H1 (cell line): ENCODE measurements at regions not wholly inside any gene's neighbourhood (a gene's known extent, or its start where the extent isn't known, plus 50 kb on each side); places are given as distances from the start of the nearest gene placed in this dataset.

ENCODE experiments used
- CTCF ChIA-PET: fragments of 300-600 bp; sonication (Branson Sonifier 250); formaldehyde crosslinking; loops from one replicate; lab custom pipeline; 2021; ENCODE audit not compliant: partially characterized antibody; lab: Charles Lee
- POLR2A ChIA-PET: fragments of 300-600 bp; sonication (Branson Sonifier 250); formaldehyde crosslinking; loops from one replicate; lab custom pipeline; 2021; ENCODE audit warnings: inconsistent platforms; ENCODE audit not compliant: partially characterized antibody; lab: Charles Lee
- DNase-seq, 2 experiments: peaks; one replicate each; pipeline versions ENCODE4 v3.0.0 to v3.0.0-alpha.2; 2010 to 2022; ENCODE audit warnings: low spot score in 2 of 2, low read depth in 1 of 2, mixed read lengths in 1 of 2
- FAIRE-seq: peaks from 2 replicates; lab custom pipeline; 2011; peaks lifted over from hg19 to GRCh38; lab: Jason Lieb, UNC
- H2AFZ ChIP-seq: 2 replicates; pipeline ENCODE4 v1.8.1; 2012; ENCODE audit warnings: low read length, inconsistent platforms
- H2AK5ac ChIP-seq: 2 replicates; pipeline ENCODE4 v1.6.1; 2013; ENCODE audit warnings: low read depth, low read length
- H2BK120ac ChIP-seq: replicated peaks from 2 replicates; pipeline ENCODE3; 2013; ENCODE audit warnings: low read depth, low read length, inconsistent platforms
- H2BK12ac ChIP-seq: 2 replicates; pipeline ENCODE4 v1.6.1; 2013; ENCODE audit warnings: low read depth, low read length
- H2BK15ac ChIP-seq: 2 replicates; pipeline ENCODE4 v1.6.1; 2013; ENCODE audit warnings: low read length
- H2BK20ac ChIP-seq: 2 replicates; pipeline ENCODE4 v1.6.1; 2013; ENCODE audit warnings: low read length
- H2BK5ac ChIP-seq: 2 replicates; pipeline ENCODE4 v1.6.1; 2013; ENCODE audit warnings: low read depth, low read length
- H3K14ac ChIP-seq: 2 replicates; pipeline ENCODE4 v1.6.1; 2013; ENCODE audit warnings: inconsistent platforms; ENCODE audit not compliant: insufficient read length
- H3K18ac ChIP-seq: 2 replicates; pipeline ENCODE4 v1.6.1; 2013; ENCODE audit warnings: low read length; ENCODE audit errors: extremely low read depth
- H3K23ac ChIP-seq: 2 replicates; pipeline ENCODE4 v1.6.1; 2013; ENCODE audit warnings: inconsistent platforms; ENCODE audit not compliant: insufficient read length
- H3K23me2 ChIP-seq: 2 replicates; pipeline ENCODE4 v1.6.1; 2013; ENCODE audit warnings: low read depth, low read length
- H3K27ac ChIP-seq: 2 replicates; pipeline ENCODE4 v1.6.1; 2011; ENCODE audit warnings: low read depth, low read length, inconsistent platforms
- H3K27me3 ChIP-seq, 4 experiments: replicated peaks in 1 of 4; 1 replicate in 1 of 4; 2 replicates in 3 of 4; pipeline versions ENCODE4 v1.6.1 to v1.8.1; 2011 to 2013; ENCODE audit warnings: low read length in 3 of 4, mild to moderate bottlenecking in 3 of 4, inconsistent platforms in 2 of 4, mixed read lengths in 2 of 4, moderate library complexity in 1 of 4; ENCODE audit not compliant: control insufficient read depth in 3 of 4, insufficient read depth in 3 of 4; ENCODE audit errors: extremely low read depth in 1 of 4
- H3K36me3 ChIP-seq, 4 experiments: 2 replicates each; pipeline versions ENCODE4 v1.6.1 to v1.8.1; 2011 to 2013; ENCODE audit warnings: mild to moderate bottlenecking in 4 of 4, low read length in 3 of 4, moderate library complexity in 2 of 4, control low read depth in 1 of 4, inconsistent platforms in 1 of 4; ENCODE audit not compliant: insufficient read depth in 4 of 4, control insufficient read depth in 2 of 4
- H3K4ac ChIP-seq: replicated peaks from 2 replicates; pipeline ENCODE3; 2013; ENCODE audit warnings: low read length, low read depth, mixed read lengths, inconsistent platforms; ENCODE audit not compliant: insufficient read length
- H3K4me1 ChIP-seq, 4 experiments: replicated peaks in 1 of 4; 1 replicate in 1 of 4; 2 replicates in 3 of 4; pipeline versions ENCODE4 v1.6.1 to v1.8.1; 2011 to 2013; ENCODE audit warnings: low read length in 3 of 4, inconsistent platforms in 2 of 4, mixed read lengths in 1 of 4; ENCODE audit not compliant: insufficient read depth in 4 of 4, control insufficient read depth in 3 of 4
- H3K4me2 ChIP-seq, 2 experiments: 2 replicates each; pipeline versions ENCODE4 v1.6.1 to v1.8.1; 2011 to 2013; ENCODE audit warnings: low read depth in 2 of 2, low read length in 2 of 2, control low read depth in 1 of 2, inconsistent platforms in 1 of 2, mild to moderate bottlenecking in 1 of 2; ENCODE audit not compliant: insufficient read depth in 1 of 2
- H3K4me3 ChIP-seq, 4 experiments: fragments of 200-600, 300-600 bp in 1 of 4; sonication (generic), shearing (Covaris generic), sonication (Bioruptor Twin) in 1 of 4; 2 replicates each; pipeline versions ENCODE4 v1.5.1 to v1.8.1; 2011 to 2016; ENCODE audit warnings: low read length in 4 of 4, low read depth in 3 of 4, control low read depth in 2 of 4, inconsistent platforms in 2 of 4, mild to moderate bottlenecking in 2 of 4, mixed read lengths in 1 of 4, moderate library complexity in 1 of 4; ENCODE audit not compliant: insufficient read depth in 2 of 4; ENCODE audit errors: extremely low read depth in 1 of 4
- H3K56ac ChIP-seq: replicated peaks from 2 replicates; pipeline ENCODE3; 2013; ENCODE audit warnings: low read depth, mild to moderate bottlenecking, mixed read lengths, low read length, inconsistent platforms; ENCODE audit not compliant: insufficient read length
- H3K79me1 ChIP-seq: 2 replicates; pipeline ENCODE4 v1.6.1; 2013; ENCODE audit warnings: low read depth, low read length, control low read depth
- H3K79me2 ChIP-seq, 2 experiments: 2 replicates each; pipeline versions ENCODE4 v1.6.1 to v1.8.1; 2012 to 2013; ENCODE audit warnings: low read length in 2 of 2, mild to moderate bottlenecking in 2 of 2, inconsistent platforms in 1 of 2; ENCODE audit not compliant: insufficient read depth in 2 of 2, control insufficient read depth in 1 of 2
- H3K9ac ChIP-seq, 4 experiments: replicated peaks in 1 of 4; 1 replicate in 1 of 4; 2 replicates in 3 of 4; pipeline versions ENCODE4 v1.6.1 to v1.8.1; 2011 to 2013; ENCODE audit warnings: low read depth in 3 of 4, low read length in 3 of 4, control low read depth in 2 of 4, mild to moderate bottlenecking in 2 of 4, moderate library complexity in 2 of 4, inconsistent platforms in 1 of 4; ENCODE audit errors: extremely low read depth in 1 of 4
- H3K9me3 ChIP-seq, 2 experiments: 2 replicates each; pipeline versions ENCODE4 v1.6.1 to v1.8.1; 2012 to 2013; ENCODE audit warnings: mild to moderate bottlenecking in 2 of 2, moderate library complexity in 2 of 2, control low read depth in 1 of 2, inconsistent platforms in 1 of 2, low read depth in 1 of 2, low read length in 1 of 2, mixed read lengths in 1 of 2; ENCODE audit not compliant: insufficient read depth in 2 of 2
- H4K20me1 ChIP-seq, 2 experiments: replicated peaks in 1 of 2; 2 replicates each; pipeline versions ENCODE3 to v1.8.1; 2011 to 2013; ENCODE audit warnings: inconsistent platforms in 2 of 2, low read length in 2 of 2, mild to moderate bottlenecking in 1 of 2; ENCODE audit not compliant: insufficient read depth in 2 of 2, control insufficient read depth in 1 of 2
- H4K5ac ChIP-seq: 2 replicates; pipeline ENCODE4 v1.6.1; 2013; ENCODE audit warnings: low read length, low read depth, mixed read lengths, inconsistent platforms; ENCODE audit not compliant: insufficient read length
- H4K8ac ChIP-seq: 2 replicates; pipeline ENCODE4 v1.8.0; 2013; ENCODE audit warnings: mild to moderate bottlenecking, moderate library complexity, low read length, inconsistent platforms; ENCODE audit not compliant: insufficient read depth; ENCODE audit errors: extremely low read depth
- H4K91ac ChIP-seq: replicated peaks from 2 replicates; pipeline ENCODE3; 2013; ENCODE audit warnings: low read length, mixed read lengths, inconsistent platforms; ENCODE audit not compliant: insufficient read length
- ATF3 ChIP-seq: IDR thresholded peaks from 2 replicates; pipeline ENCODE4 v1.6.1; 2011; ENCODE audit warnings: low read depth, mild to moderate bottlenecking, low read length; ENCODE audit not compliant: insufficient read depth
- CBX5 ChIP-seq: fragments of 300-800, 300-1000 bp; sonication (generic); IDR thresholded peaks from 2 replicates; pipeline ENCODE4 v1.7.1; 2016; ENCODE audit warnings: antibody characterized with exemption, low read length, low read depth
- CHD2 ChIP-seq: IDR thresholded peaks from 2 replicates; pipeline ENCODE4 v1.6.1; 2012; ENCODE audit warnings: low read length, improper control_type of control experiment
- SIN3A ChIP-seq, 2 experiments: IDR thresholded peaks in 1 of 2; conservative IDR thresholded peaks in 1 of 2; 2 replicates each; pipeline ENCODE4 v1.6.1; 2011 to 2012; ENCODE audit warnings: low read length in 2 of 2, improper control_type of control experiment in 1 of 2, low read depth in 1 of 2, mild to moderate bottlenecking in 1 of 2
- WGBS, 2 experiments: shearing (Covaris generic) in 1 of 2; methylation state at CpG; one replicate each; pipeline versions ENCODE4 v1.1.6 to v1.1.7; 2013 to 2015; ENCODE audit warnings: low lambda C conversion rate in 2 of 2, mixed read lengths in 2 of 2, inconsistent platforms in 1 of 2, low coverage in 1 of 2, missing lambda C conversion rate in 1 of 2; ENCODE audit not compliant: insufficient replicate concordance in 2 of 2, insufficient coverage in 1 of 2, insufficient read length in 1 of 2; ENCODE audit errors: extremely low coverage in 1 of 2, missing lambda C conversion rate in 1 of 2; 5-methylcytosine and 5-hydroxymethylcytosine counted together

- H3K4me2 ChIP-seq, result no peak overlapping the region
- no peak for FAIRE-seq
Measured at GRCh38 chr1:5297180-5297885, 642.9 kb downstream of the AJAP1 start.

More at GRCh38 chr1:5297180-5297885, 642.9 kb downstream of the AJAP1 start:
- no peak for DNase-seq
- Histone ChIP-seq H2AK5ac (no peak overlapping the region), H3K4me3 (no peak overlapping the region), H4K91ac (no peak overlapping the region), H3K56ac (no peak overlapping the region), H4K5ac (no peak overlapping the region), H3K27ac (no peak overlapping the region), H4K8ac (no peak overlapping the region), H2BK12ac (no peak overlapping the region), H3K23ac (no peak overlapping the region), H3K23me2 (no peaks in the 10 kb centered on the region), H3K27me3 (no peaks in the 10 kb centered on the region), H3K14ac (no peak overlapping the region), H3K18ac (no peak overlapping the region), H3K79me2 (no peaks in the 10 kb centered on the region), H4K20me1 (no peaks in the 10 kb centered on the region), H2BK15ac (no peak overlapping the region), H3K4ac (no peak overlapping the region), H3K36me3 (no peaks in the 10 kb centered on the region), H2BK5ac (no peak overlapping the region), H3K4me1 (no peaks in the 10 kb centered on the region), H2BK20ac (no peak overlapping the region), H2BK120ac (no peak overlapping the region), H2AFZ (no peak overlapping the region), H3K9me3 (no peaks in the 10 kb centered on the region), H3K9ac (no peak overlapping the region), H3K79me1 (no peaks in the 10 kb centered on the region)
- TF ChIP-seq CHD2 (no peak), SIN3A (conservative IDR thresholded peaks at IDR 0.05 in 1 of 2, IDR thresholded peaks at IDR 0.05 in 1 of 2; ENCODE audit: low read depth in 1 of 2, low read length in 2 of 2) (no peak), ATF3 (no peak), CBX5 (no peak)
- POLR2A ChIA-PET, result no interaction called here
- CTCF ChIA-PET, result interaction anchor here (0.6 to 2.3 kb wide), 9 partner anchors 9 to 217 kb away, joined by 3 to 11 read pairs (median 3); no protein-coding TSS in a partner anchor
- 85% methylated on average over 9 of the region's 9 CpGs; no CpG with 5 or more reads in 1 of the 2 experiments for WGBS, 2 experiments
